SKM-1 (cell line): ENCODE measurements at regions not wholly inside any gene's neighbourhood (a gene's known extent, or its start where the extent isn't known, plus 50 kb on each side); places are given as distances from the start of the nearest gene placed in this dataset.

Source experiments
- DNase-seq: peaks from one replicate; lab custom pipeline; 2025; ENCODE audit not compliant: unreplicated experiment; lab: John Stamatoyannopoulos, UW

- no peak for DNase-seq
Observed at GRCh38 chr6:40973304-40973703, 65.7 kb downstream of the UNC5CL start.

DNA sequence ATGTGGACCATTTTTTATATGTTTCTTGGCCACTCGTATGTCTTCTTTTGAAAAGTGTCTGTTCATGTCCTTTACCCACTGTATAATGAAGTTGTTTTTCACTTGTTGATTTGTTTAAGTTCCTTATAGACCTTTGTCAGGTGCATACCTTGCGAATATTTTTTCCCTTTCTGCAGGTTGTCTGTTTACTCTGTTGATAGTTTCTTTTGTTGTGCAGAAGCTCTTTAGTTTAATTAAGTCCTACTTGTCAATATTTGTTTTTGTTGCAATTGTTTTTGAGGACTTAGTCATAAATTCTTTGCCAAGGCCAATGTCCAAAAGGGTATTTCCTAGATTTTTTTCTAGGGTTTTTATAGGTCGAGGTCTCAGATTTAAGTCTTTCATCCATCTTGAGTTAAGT, 66.2 kb downstream of the UNC5CL start:
- no peak for DNase-seq

- DNase-seq = no peak
Observed at GRCh38 chr6:40972190-40972589, 66.8 kb downstream of the UNC5CL start.

DNA sequence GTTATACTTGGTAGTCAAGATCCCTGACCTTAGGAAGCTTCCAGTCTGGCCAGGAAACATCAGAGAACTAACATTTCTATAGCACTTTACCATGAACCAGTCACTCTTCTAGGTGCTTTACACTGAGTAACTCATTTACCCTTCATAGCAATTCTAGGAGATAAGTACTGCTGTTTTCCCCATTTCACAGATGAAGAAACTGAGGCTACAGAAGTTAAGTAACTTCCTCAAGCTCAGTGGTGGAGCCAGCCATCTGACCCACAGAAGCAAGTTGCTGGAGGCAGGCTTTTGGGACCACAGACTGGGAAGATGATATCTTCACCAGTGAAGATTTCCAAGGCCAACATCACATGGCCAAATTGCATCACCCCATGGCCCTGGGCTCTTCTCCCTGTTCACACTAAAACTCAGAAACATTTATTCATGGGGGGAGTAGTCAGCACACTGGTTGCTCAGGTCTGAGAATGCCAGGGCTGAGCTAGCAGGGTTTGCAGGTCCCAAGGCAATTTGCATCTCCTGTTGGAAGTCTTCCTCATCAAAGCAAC, 70.3 kb downstream of the UNC5CL start:
- no peak for DNase-seq

- no peak for DNase-seq
Observed at GRCh38 chr6:40966860-40967259, 72.2 kb downstream of the UNC5CL start.

DNA sequence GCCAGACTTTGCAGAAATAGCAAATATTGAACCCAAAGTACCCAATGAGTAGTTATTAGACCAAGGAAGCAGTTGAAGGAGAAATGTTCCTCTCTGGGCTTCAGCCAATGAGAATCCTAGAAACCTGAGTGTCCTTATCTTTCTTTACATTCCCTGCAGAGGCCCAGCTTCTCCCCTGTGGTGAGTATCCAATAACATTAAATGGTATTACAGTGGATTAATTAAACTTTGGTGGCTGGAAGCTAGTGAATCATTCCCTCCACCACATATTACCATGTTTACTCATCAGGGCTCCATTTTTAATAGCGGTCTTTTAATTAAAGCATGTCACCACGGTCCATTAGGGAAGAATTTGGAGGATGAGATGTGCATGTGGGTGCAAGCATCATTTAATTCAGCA, 74.0 kb downstream of the UNC5CL start:
- DNase-seq = no peak

GRCh38 chr6:40963019-40963418, 76.0 kb downstream of the UNC5CL start:
- DNase-seq = no peak

DNA sequence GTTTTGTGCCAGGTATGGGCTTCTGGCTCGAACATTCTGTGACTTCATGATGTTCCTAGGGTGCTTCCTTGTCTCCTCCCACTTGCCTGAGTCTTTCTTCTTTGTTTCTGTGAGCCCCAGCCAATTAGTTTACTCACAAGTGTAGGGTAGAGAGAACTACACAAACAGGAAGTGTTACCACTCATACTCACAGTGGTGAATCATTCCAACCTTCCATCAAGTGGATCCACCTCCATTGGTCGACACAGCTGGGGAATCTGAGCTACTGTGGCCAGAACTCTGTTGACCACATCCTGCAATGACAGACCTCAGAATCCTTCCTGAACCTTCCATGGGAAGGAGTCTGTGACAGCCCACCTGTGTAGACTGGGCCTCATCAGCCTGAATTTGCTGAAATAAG, 76.8 kb downstream of the UNC5CL start:
- DNase-seq = no peak

- DNase-seq = no peak
Observed at GRCh38 chr6:40961831-40962230, 77.2 kb downstream of the UNC5CL start.

DNA sequence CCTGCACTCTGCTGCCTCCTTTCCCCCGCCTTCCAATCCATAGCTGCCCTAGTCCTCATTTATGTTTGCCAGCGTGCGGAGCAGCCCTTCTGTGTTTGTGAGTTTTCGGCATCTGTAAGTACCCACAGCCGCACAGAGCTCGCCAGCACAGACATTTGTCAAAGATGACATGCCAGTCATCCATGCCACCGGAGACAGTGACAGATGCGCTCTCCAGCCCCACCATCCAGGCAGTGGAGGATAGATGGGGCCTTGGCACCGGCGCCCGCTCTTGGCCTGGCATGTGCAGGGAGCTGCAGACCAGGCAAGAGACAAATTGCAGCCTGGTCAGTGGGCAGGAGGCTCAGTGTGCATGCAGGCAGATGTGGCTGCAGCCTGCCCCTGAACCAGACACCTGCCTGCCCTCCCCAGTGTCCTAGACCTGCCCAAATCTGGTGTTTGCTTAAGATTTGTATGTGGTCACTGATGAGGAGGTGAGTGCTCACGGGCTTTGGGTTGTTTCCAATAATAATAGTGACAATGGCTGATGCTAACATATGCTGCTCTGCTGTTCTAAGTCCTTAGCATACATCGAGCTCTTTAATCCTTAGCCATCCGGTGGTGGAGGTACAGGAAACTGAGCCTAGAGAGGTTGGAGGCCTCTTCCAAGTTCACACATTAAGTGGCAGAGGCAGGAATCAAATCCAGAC, 78.1 kb downstream of the UNC5CL start:
- DNase-seq = no peak

GRCh38 chr6:40959781-40960327, 79.2 kb downstream of the UNC5CL start:
- no peak for DNase-seq

GRCh38 chr6:40958738-40959137, 80.3 kb downstream of the UNC5CL start:
- DNase-seq = no peak

DNA sequence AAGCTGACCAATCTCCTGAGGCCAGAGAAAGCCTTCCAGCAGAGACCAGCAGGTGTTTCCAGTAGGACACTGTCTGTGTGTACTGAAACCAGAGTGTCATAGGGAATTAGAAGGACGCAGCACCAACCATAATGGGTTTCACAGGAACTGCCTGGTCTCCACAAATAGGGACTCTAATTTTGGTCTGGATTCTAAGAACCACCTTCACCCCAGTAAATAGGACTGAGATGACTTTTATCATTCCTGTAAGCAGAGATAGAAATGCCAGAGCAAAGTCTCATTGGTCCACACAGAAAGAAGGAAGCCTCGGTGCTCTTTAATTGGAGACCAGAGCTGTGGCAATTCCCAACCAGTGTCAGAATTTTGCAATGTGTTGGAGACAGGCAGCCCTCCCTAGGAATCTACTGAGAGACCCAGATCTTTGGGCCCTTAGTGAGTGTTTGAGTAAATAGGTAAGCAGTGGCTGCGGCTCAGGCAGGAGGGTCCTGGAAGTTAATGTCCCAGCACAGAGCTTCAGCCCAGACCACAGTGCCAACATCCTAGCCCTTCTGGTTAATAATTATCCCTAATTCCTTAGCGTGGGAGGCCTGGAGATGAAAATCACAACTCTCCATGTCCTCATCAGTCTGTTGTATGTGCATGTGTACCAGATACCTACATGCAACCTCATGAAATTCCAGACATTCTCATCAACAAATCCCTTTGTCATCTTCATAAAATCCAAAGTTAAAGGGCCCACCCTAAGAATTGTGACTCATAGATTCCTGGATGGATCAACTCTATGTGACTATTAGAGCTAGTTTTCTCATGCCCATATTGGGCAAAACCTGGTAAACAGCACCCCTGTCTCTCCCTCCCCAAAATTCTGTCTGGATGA, 81.2 kb downstream of the UNC5CL start:
- DNase-seq = no peak

GRCh38 chr6:40956936-40957335, 82.1 kb downstream of the UNC5CL start:
- DNase-seq = no peak

- no peak for DNase-seq
Observed at GRCh38 chr6:40955178-40955545, 83.9 kb downstream of the UNC5CL start.

DNA sequence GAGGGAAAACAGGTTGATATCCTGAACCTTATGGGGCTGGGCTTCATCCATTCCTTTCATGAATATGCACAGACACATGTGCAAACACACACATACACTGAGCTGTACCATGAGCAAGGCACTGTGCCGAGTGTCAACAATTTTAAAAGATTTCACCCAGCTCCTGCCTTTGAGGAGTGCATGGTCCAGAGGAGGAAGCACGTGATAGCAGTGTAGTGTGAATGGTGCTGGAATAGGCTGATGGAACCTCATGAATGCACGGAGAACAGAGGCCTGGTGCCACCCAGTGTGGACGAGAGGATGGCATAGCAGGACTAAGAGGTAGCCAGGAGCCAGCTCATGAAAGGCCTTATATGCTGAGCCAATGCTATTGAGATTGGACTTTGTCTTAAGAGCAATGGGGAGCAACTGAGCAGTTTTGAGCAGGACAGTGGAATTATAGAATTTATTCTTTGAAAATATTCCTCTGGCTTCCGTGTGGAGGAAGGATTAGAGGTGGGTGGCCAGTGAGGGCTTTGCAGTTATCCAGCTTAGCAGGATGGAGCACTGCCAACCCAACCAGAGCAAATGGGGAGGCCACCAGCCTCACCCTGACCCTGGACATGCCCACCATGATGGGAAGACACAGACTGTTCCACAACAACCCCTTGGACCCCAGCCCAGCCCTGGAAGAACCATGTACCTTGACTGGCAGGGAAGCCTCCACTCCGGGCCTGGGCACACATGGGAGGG, 84.4 kb downstream of the UNC5CL start:
- DNase-seq = no peak

GRCh38 chr6:40953486-40953885, 85.5 kb downstream of the UNC5CL start:
- DNase-seq = no peak

- DNase-seq = no peak
Observed at GRCh38 chr6:40950986-40951698, 87.9 kb downstream of the UNC5CL start.

- no peak for DNase-seq
Observed at GRCh38 chr6:40948570-40948969, 90.5 kb downstream of the UNC5CL start.

- DNase-seq = no peak
Observed at GRCh38 chr6:40947876-40948526, 91.0 kb downstream of the UNC5CL start.
